ENCODE measurements at regions not wholly inside any gene's neighbourhood (a gene's known extent, or its start where the extent isn't known, plus 50 kb on each side); places are given as distances from the start of the nearest gene placed in this dataset.
A peak's percentile ranks its signal among the peaks of the same experiment; 100 is the strongest.

DNA sequence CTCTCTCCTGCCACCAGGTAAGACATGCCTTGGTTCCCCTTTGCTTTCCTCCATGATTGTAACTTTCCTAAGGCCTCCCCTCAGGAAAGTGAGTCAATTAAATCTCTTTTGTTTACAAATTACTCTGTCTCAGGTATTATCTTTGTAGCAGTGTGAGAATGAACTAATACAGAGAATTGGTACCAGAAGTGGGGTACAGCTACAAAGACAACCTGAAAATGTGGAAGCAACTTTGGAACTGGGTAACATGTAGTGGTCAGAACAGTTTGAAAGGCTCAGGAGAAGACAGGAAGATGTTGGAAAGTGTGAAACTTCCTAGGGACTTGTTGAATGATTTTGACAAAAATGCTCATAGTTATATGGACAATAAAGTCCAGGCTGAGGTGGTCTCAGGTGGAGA, 97.2 kb downstream of the FAM170A start:
- Histone ChIP-seq H3K27ac (no peak overlapping the region), H3K9me3 (no peaks in the 10 kb centered on the region), H3K4me1 (replicated peaks) (no peaks in the 10 kb centered on the region), H3K4me3 (no peak overlapping the region), H3K27me3 (replicated peaks; ENCODE audit: insufficient read depth) (no peaks in the 10 kb centered on the region), H3K36me3 (no peaks in the 10 kb centered on the region)
- TF ChIP-seq POLR2AphosphoS5 (IDR thresholded peaks at IDR 0.05) (no peak), POLR2A (IDR thresholded peaks at IDR 0.05) (no peak)
- TF ChIP-seq, protein P1, sequence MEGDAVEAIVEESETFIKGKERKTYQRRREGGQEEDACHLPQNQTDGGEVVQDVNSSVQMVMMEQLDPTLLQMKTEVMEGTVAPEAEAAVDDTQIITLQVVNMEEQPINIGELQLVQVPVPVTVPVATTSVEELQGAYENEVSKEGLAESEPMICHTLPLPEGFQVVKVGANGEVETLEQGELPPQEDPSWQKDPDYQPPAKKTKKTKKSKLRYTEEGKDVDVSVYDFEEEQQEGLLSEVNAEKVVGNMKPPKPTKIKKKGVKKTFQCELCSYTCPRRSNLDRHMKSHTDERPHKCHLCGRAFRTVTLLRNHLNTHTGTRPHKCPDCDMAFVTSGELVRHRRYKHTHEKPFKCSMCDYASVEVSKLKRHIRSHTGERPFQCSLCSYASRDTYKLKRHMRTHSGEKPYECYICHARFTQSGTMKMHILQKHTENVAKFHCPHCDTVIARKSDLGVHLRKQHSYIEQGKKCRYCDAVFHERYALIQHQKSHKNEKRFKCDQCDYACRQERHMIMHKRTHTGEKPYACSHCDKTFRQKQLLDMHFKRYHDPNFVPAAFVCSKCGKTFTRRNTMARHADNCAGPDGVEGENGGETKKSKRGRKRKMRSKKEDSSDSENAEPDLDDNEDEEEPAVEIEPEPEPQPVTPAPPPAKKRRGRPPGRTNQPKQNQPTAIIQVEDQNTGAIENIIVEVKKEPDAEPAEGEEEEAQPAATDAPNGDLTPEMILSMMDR (IDR thresholded peaks at IDR 0.05), result no peak
- intact Hi-C loops (cut with DNase I), result no loop called here
- no peak for DNase-seq (ENCODE audit: low spot score)

DNA sequence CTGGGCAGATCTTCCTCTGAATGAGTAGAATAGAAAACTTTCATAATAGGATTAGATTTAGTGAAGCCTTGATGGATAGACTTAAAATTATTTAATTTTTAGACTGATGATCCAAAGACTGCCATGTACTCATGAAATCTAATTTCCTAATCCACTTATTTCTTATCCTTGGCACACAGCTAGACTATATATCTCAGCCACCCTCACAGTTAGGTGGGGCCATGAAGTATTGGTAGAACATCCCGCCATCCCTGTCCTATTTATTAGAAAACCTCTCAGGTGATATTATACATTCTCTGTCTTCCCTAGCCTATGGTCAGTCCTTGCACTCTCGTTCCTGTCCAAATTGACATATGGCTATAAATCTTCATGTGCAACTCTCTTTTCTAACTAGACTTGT, 110.9 kb downstream of the FAM170A start:
- DNase-seq (ENCODE audit: low spot score), result no peak
- Histone ChIP-seq H3K9me3 (no peaks in the 10 kb centered on the region), H3K27me3 (replicated peaks; ENCODE audit: insufficient read depth) (no peaks in the 10 kb centered on the region), H3K4me1 (replicated peaks) (no peaks in the 10 kb centered on the region), H3K36me3 (no peaks in the 10 kb centered on the region), H3K4me3 (no peak overlapping the region), H3K27ac (no peak overlapping the region)
- WGBS, result 91% methylated on average over 2 of the region's 2 CpGs
- TF ChIP-seq, protein P1 (IDR thresholded peaks at IDR 0.05), result no peak
- TF ChIP-seq POLR2A (IDR thresholded peaks at IDR 0.05), result no peak
- no peak for TF ChIP-seq POLR2AphosphoS5 (IDR thresholded peaks at IDR 0.05)
- intact Hi-C loops (cut with DNase I), result no loop called here

DNA sequence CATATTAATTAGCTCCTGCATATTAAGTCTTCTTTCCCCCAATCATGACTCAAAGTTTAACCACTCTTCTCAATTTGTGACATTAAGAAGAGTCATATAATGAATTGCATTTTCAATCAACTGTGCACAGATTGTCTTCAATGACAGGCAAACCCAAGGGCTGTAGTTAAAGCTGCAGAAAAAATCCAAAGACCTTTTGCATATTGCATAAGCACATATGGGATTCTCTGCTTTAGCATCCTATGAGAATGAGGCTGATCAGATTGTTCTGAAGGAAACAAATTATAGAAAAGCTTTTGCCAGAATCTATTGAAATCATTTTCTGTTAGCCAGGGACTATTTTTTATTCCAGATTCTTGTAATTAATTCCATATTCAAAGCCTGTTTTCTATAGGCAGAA, 112.3 kb downstream of the FAM170A start:
- intact Hi-C loops (cut with DNase I), result no loop called here

DNA sequence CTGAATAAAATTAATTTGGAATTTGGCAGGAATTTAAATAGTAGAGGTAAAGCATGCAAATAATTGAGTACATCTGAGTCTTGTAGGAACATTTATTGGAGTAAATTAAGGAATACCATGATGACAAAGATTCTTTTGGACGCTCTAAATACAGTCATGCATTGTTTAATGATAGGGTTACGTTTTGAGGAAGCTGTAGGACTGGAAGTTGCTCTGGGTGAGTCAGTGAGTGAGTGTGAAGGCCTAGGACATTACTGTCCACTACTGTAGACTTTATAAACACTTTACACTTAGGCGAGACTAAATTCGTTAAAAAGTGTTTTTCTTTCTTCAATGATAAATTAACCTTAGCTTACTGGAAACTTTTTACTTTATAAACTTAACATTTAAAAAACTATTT, 113.0 kb downstream of the FAM170A start:
- no peak overlapping the region for H3K4me3 ChIP-seq
- no peaks in the 10 kb centered on the region for H3K4me1 ChIP-seq (replicated peaks)
- TF ChIP-seq POLR2A (IDR thresholded peaks at IDR 0.05) (no peak), POLR2AphosphoS5 (IDR thresholded peaks at IDR 0.05) (no peak)
- TF ChIP-seq, protein P1 (IDR thresholded peaks at IDR 0.05), result no peak
- no peaks in the 10 kb centered on the region for H3K27me3 ChIP-seq (replicated peaks; ENCODE audit: insufficient read depth)
- WGBS, result 62% methylated on average over 4 of the region's 4 CpGs
- H3K36me3 ChIP-seq, result no peaks in the 10 kb centered on the region
- DNase-seq (ENCODE audit: low spot score), result no peak
- H3K9me3 ChIP-seq, result no peaks in the 10 kb centered on the region
- H3K27ac ChIP-seq, result no peak overlapping the region
- intact Hi-C loops (cut with DNase I), result no loop called here

More for the DNA sequence above, 112.3 kb downstream of the FAM170A start:
- H3K9me3 ChIP-seq, result no peaks in the 10 kb centered on the region
- no peak for TF ChIP-seq POLR2AphosphoS5 (IDR thresholded peaks at IDR 0.05)
- TF ChIP-seq, protein P1 (IDR thresholded peaks at IDR 0.05), result no peak
- no peak for TF ChIP-seq POLR2A (IDR thresholded peaks at IDR 0.05)
- H3K4me1 ChIP-seq (replicated peaks), result no peaks in the 10 kb centered on the region
- H3K4me3 ChIP-seq, result no peak overlapping the region
- H3K36me3 ChIP-seq, result no peaks in the 10 kb centered on the region
- H3K27me3 ChIP-seq (replicated peaks; ENCODE audit: insufficient read depth), result no peaks in the 10 kb centered on the region
- no peak overlapping the region for H3K27ac ChIP-seq
- no peak for DNase-seq (ENCODE audit: low spot score)

DNA sequence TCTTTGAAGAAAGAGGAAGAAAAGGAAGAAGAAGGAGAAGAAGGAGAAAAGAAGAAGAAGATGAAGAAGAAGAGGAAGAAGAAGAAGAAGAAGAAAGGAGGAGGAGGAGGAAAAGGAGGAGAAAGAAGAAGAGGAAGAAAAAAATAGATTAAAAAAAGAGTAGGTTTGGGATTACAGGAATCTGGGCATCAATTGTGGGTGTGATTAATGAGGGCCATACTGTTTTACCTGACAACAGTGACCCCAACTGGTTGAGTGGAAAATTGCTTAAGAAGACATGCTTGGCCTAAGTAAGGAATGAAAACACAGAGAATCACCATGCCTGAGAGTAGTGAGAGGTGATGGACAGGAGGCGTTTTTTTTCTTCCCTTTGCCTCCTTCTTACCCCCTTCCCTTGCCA, 114.6 kb downstream of the FAM170A start:
- 50% methylated on average over 1 of the region's 1 CpG for WGBS
- TF ChIP-seq, protein P1 (IDR thresholded peaks at IDR 0.05), result peak in 1 of 4 experiments; percentile 15
- no peak for TF ChIP-seq POLR2A (IDR thresholded peaks at IDR 0.05)
- Histone ChIP-seq H3K27me3 (replicated peaks; ENCODE audit: insufficient read depth) (no peaks in the 10 kb centered on the region), H3K4me1 (replicated peaks) (no peaks in the 10 kb centered on the region), H3K9me3 (no peaks in the 10 kb centered on the region), H3K36me3 (no peaks in the 10 kb centered on the region), H3K4me3 (no peak overlapping the region), H3K27ac (no peak overlapping the region)
- DNase-seq (ENCODE audit: low spot score), result no peak
- intact Hi-C loops (cut with DNase I), result no loop called here
